ENCODE measurements at regions not wholly inside any gene's neighbourhood (a gene's known extent, or its start where the extent isn't known, plus 50 kb on each side); places are given as distances from the start of the nearest gene placed in this dataset.
"Not testable (repeated sequence)": the region's sequence is repeated elsewhere in the genome, so short reads cannot be mapped to it uniquely, and the experiment has no call there.

DNA sequence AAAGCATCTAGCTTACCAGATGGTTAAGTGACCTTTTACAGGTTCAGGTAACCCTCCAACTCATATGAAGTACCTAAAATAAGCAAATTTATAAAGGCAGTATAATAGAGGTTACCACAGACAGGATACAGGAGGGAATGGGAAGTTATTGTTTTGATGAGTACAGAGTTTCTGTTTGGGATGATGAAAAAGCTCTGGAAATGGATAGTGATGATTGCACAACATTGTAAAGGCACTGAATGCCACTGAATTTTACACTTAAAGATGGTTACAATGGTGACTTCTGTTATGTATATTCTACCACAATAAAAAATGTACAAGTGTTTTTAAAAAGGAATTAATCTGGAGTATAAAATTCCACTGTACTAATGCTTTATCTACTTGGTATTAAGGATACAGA is 75.0 kb upstream of the NIPBL start:
- Histone ChIP-seq H3K4me3 (no peak overlapping the region), H3K27me3 (no peaks in the 10 kb centered on the region), H3K4me1 (no peaks in the 10 kb centered on the region), H3K27ac (no peak overlapping the region), H3K9me3 (no peaks in the 10 kb centered on the region), H3K36me3 (no peaks in the 10 kb centered on the region)
- no peak for TF ChIP-seq POLR2A (IDR thresholded peaks at IDR 0.05)
- TF ChIP-seq POLR2AphosphoS5 (IDR thresholded peaks at IDR 0.05) = no peak
- TF ChIP-seq, protein P1, sequence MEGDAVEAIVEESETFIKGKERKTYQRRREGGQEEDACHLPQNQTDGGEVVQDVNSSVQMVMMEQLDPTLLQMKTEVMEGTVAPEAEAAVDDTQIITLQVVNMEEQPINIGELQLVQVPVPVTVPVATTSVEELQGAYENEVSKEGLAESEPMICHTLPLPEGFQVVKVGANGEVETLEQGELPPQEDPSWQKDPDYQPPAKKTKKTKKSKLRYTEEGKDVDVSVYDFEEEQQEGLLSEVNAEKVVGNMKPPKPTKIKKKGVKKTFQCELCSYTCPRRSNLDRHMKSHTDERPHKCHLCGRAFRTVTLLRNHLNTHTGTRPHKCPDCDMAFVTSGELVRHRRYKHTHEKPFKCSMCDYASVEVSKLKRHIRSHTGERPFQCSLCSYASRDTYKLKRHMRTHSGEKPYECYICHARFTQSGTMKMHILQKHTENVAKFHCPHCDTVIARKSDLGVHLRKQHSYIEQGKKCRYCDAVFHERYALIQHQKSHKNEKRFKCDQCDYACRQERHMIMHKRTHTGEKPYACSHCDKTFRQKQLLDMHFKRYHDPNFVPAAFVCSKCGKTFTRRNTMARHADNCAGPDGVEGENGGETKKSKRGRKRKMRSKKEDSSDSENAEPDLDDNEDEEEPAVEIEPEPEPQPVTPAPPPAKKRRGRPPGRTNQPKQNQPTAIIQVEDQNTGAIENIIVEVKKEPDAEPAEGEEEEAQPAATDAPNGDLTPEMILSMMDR (IDR thresholded peaks at IDR 0.05) = no peak
- no peak for TF ChIP-seq EP300 (IDR thresholded peaks at IDR 0.05)
- DNase-seq (no peak), ATAC-seq (ENCODE audit: low FRiP score in 2 of 2) (no peak)

DNA sequence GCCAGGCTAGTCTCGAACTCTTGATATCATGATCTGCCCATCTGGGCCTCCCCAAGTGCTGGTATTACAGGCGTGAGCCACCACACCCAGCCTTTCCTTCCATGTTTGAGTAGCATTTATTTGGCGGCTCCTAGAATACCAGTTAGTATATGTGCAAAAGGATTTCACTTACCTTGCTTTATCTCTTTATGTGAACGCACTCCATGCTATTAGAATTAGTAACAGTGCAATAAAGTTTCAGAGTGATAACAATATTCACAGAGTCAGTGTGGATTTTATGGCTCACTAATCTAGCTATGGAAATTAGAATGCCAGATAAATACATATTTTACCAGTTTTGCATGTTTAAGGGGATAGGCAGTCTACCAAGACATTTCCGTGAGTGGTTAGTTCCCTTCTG is 74.4 kb upstream of the NIPBL start:
- DNase-seq (no peak), ATAC-seq (ENCODE audit: low FRiP score in 2 of 2) (no peak)
- Histone ChIP-seq H3K9me3 (no peaks in the 10 kb centered on the region), H3K4me3 (no peak overlapping the region), H3K27me3 (no peaks in the 10 kb centered on the region), H3K4me1 (no peaks in the 10 kb centered on the region), H3K27ac (no peak overlapping the region), H3K36me3 (no peaks in the 10 kb centered on the region)
- no peak for TF ChIP-seq POLR2AphosphoS5 (IDR thresholded peaks at IDR 0.05)
- 85 to 92% methylated on average over 5 of the region's 5 CpGs for WGBS, 2 donors

DNA sequence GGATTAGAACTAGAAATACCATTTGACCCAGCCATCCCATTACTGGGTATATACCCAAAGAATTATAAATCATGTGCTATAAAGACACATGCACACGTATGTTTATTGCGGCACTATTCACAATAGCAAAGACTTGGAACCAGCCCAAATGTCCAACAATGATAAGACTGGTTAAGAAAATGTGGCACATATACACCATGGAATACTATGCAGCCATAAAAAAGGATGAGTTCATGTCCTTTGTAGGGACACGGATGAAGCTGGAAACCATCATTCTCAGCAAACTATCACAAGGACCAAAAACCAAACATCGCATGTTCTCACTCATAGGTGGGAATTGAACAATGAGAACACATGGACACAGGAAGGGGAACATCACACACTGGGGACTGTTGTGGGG is 63.3 kb upstream of the NIPBL start:
- H3K9me3 ChIP-seq; H3K36me3 ChIP-seq; H3K27ac ChIP-seq; H3K4me3 ChIP-seq; DNase-seq; H3K27me3 ChIP-seq; H3K4me1 ChIP-seq; ATAC-seq (ENCODE audit: low FRiP score in 2 of 2): not testable (repeated sequence)
- 93 to 96% methylated on average over 4 of the region's 4 CpGs for WGBS, 2 donors

DNA sequence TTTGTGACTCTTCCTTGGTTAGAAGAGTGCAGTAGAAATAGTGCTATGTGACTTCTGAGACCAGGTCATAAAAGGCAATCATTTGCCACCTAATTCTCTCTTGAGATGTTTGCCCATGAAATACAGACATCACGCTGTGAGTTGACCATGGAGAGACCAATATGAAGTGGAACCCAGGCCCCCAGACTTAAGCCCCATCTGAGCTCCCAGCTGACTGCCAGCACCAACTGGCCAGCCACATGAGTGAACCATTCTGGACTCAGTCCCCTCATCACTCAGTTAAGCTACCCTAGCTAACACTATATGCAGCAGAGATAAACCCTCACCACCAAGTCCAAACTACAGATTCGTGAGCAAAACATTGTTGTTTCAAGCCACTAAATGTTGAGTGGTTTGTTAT is 60.7 kb upstream of the NIPBL start:
- WGBS, 2 donors = 80 to 96% methylated on average over 2 of the region's 2 CpGs
- no peak for TF ChIP-seq POLR2A (IDR thresholded peaks at IDR 0.05)
- TF ChIP-seq, protein P1 (IDR thresholded peaks at IDR 0.05) = no peak
- TF ChIP-seq EP300 (IDR thresholded peaks at IDR 0.05) = no peak
- TF ChIP-seq POLR2AphosphoS5 (IDR thresholded peaks at IDR 0.05) = no peak
- H3K4me1 ChIP-seq = no peaks in the 10 kb centered on the region
- H3K4me3 ChIP-seq = no peak overlapping the region
- no peak overlapping the region for H3K27ac ChIP-seq
- no peaks in the 10 kb centered on the region for H3K36me3 ChIP-seq
- H3K9me3 ChIP-seq = no peaks in the 10 kb centered on the region
- H3K27me3 ChIP-seq = no peaks in the 10 kb centered on the region
- ATAC-seq (ENCODE audit: low FRiP score in 2 of 2) (no peak), DNase-seq (no peak)

DNA sequence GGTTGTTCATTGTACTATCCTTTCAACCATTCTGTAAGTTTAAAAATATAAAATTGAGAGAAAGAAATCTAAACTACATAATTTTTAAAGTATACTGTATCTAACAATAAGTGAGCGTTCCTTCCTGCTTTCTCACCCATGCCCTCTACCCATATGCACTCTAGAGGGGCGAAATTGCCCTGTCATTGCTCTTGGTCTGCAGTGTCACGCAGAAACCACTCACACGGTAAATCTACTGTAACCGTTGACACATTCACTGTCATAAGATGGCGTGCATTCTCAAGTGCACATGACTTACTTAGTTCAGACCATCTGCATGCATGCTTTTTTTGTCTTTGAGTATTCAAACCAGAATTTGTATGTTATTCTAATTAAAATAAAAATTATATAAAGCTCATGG is 55.7 kb upstream of the NIPBL start:
- H3K36me3 ChIP-seq = no peaks in the 10 kb centered on the region
- peak in 1 of 2 donors; percentile 23 for DNase-seq
- 80% methylated on average over 6 of the region's 6 CpGs for WGBS, 2 donors
- H3K27ac ChIP-seq = no peak overlapping the region
- no peaks in the 10 kb centered on the region for H3K27me3 ChIP-seq
- no peak for ATAC-seq (ENCODE audit: low FRiP score in 2 of 2)
- no peak for TF ChIP-seq POLR2AphosphoS5 (IDR thresholded peaks at IDR 0.05)
- TF ChIP-seq, protein P1 (IDR thresholded peaks at IDR 0.05) = no peak
- no peak for TF ChIP-seq EP300 (IDR thresholded peaks at IDR 0.05)
- no peak for TF ChIP-seq POLR2A (IDR thresholded peaks at IDR 0.05)
- H3K4me1 ChIP-seq = no peaks in the 10 kb centered on the region
- H3K9me3 ChIP-seq = no peaks in the 10 kb centered on the region
- H3K4me3 ChIP-seq = no peak overlapping the region

DNA sequence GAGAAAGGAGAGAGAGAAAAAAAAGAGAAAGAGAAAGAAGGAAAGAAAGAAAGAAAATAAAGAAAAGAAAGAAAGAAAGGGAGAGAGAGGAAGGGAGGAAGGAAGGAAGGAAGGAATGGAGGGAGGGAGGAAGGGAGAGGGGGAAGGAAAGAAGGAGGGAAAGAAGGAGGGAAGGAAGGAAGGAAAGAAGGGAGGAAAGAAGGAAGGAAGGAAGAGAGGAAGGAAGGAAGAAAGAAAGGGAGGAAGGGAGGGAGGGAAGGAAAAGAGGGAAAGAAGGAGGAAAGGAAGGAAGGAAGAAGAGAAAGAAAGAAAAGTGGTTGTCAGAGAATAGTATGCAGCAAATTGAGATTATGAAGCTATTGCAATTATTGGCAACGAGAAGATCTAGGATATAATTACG is 49.9 kb upstream of the NIPBL start:
- no peak for TF ChIP-seq POLR2AphosphoS5 (IDR thresholded peaks at IDR 0.05)
- no peak for TF ChIP-seq POLR2A (IDR thresholded peaks at IDR 0.05)
- TF ChIP-seq, protein P1 (IDR thresholded peaks at IDR 0.05) = no peak
- TF ChIP-seq EP300 (IDR thresholded peaks at IDR 0.05) = no peak
- DNase-seq (no peak), ATAC-seq (ENCODE audit: low FRiP score in 2 of 2) (no peak)
- Histone ChIP-seq H3K4me1 (no peaks in the 10 kb centered on the region), H3K4me3 (no peak overlapping the region), H3K27me3 (no peaks in the 10 kb centered on the region), H3K27ac (no peak overlapping the region), H3K9me3 (no peaks in the 10 kb centered on the region), H3K36me3 (no peaks in the 10 kb centered on the region)
- 75 to 88% methylated on average over 2 of the region's 2 CpGs for whole genome bisulfite sequencing, 2 donors

Data from upper lobe of left lung (tissue), 6 donors.